HG03432 (cell line): ENCODE measurements at regions not wholly inside any gene's neighbourhood (a gene's known extent, or its start where the extent isn't known, plus 50 kb on each side); places are given as distances from the start of the nearest gene placed in this dataset.
"Not testable (repeated sequence)": the region's sequence is repeated elsewhere in the genome, so short reads cannot be mapped to it uniquely, and the experiment has no call there.

Source experiments
- ATAC-seq: cut with Tn5 transposase; IDR thresholded peaks from one replicate; pipeline ENCODE4 v1.9.1; 2021; ENCODE audit warnings: mild to moderate bottlenecking, moderate library complexity; ENCODE audit not compliant: unreplicated experiment

- ATAC-seq = no peak
Measured at GRCh38 chr6:84847390-84848160, 83.2 kb upstream of the TBX18 start.

- ATAC-seq = no peak
Measured at GRCh38 chr6:84842525-84843166, 78.2 kb upstream of the TBX18 start.

GRCh38 chr6:84837068-84837866, 72.9 kb upstream of the TBX18 start:
- ATAC-seq = not testable (repeated sequence)

GRCh38 chr6:84836366-84836765, 72.0 kb upstream of the TBX18 start:
- peak; percentile 76 for ATAC-seq

- ATAC-seq = no peak
Measured at GRCh38 chr6:84835340-84835739, 70.9 kb upstream of the TBX18 start.

- not testable (repeated sequence) for ATAC-seq
Measured at GRCh38 chr6:84831924-84832323, 67.5 kb upstream of the TBX18 start.

- ATAC-seq = no peak
Measured at GRCh38 chr6:84825461-84825860, 61.1 kb upstream of the TBX18 start.

- ATAC-seq = not testable (repeated sequence)
Measured at GRCh38 chr6:84821314-84821713, 56.9 kb upstream of the TBX18 start.

- no peak for ATAC-seq
Measured at GRCh38 chr6:84816741-84817140, 52.3 kb upstream of the TBX18 start.

- no peak for ATAC-seq
Measured at GRCh38 chr6:84815896-84816735, 51.7 kb upstream of the TBX18 start.
